HepG2 (cell line): ENCODE measurements at regions not wholly inside any gene's neighbourhood (a gene's known extent, or its start where the extent isn't known, plus 50 kb on each side); places are given as distances from the start of the nearest gene placed in this dataset.
"Not testable (repeated sequence)": the region's sequence is repeated elsewhere in the genome, so short reads cannot be mapped to it uniquely, and the experiment has no call there.

ENCODE experiments used
- BRCA1 ChIP-seq: sonication (generic); formaldehyde crosslinking; IDR thresholded peaks from 2 replicates; pipeline ENCODE4 v1.4.0; 2020; ENCODE audit warnings: missing genetic modification reagents
- EP300 ChIP-seq, 3 experiments: sonication (generic) in 1 of 3; formaldehyde crosslinking in 1 of 3; IDR thresholded peaks; 2 replicates each; pipeline versions ENCODE4 v1.5.1 to v1.6.1; 2011 to 2020; ENCODE audit warnings: low read depth in 2 of 3, low read length in 2 of 3, borderline replicate concordance in 1 of 3, improper control_type of control experiment in 1 of 3, mild to moderate bottlenecking in 1 of 3, missing genetic modification reagents in 1 of 3, moderate library complexity in 1 of 3
- IRF2 ChIP-seq: IDR thresholded peaks from 2 replicates; pipeline ENCODE4 v1.6.1; 2018; ENCODE audit warnings: missing genetic modification reagents, missing compliant biosample characterization
- POLR2AphosphoS5 ChIP-seq: IDR thresholded peaks from 2 replicates; pipeline ENCODE4 v1.6.1; 2012; ENCODE audit warnings: low read depth, low read length
- SMARCE1 ChIP-seq: fragments of 450-650 bp; IDR thresholded peaks from 2 replicates; pipeline ENCODE4 v1.6.1; 2017; ENCODE audit warnings: borderline replicate concordance
- SP1 ChIP-seq, 2 experiments: fragments of 450-650 bp in 1 of 2; sonication (generic) in 1 of 2; formaldehyde crosslinking in 1 of 2; IDR thresholded peaks; 2 replicates each; pipeline versions ENCODE4 v1.4.0 to v1.6.1; 2016 to 2020; ENCODE audit warnings: missing genetic modification reagents in 1 of 2
- TAF15 ChIP-seq: fragments of 200-400 bp; formaldehyde crosslinking; IDR thresholded peaks from one replicate; pipeline ENCODE4 v1.6.1; 2018; ENCODE audit warnings: mild to moderate bottlenecking, low read depth, low read length; ENCODE audit not compliant: poor library complexity, severe bottlenecking
- U2AF1 ChIP-seq: fragments of 200-400 bp; formaldehyde crosslinking; optimal IDR thresholded peaks from 2 replicates; pipeline ENCODE3; 2017; ENCODE audit warnings: mild to moderate bottlenecking, low read depth, low read length
- ZNF12 ChIP-seq: sonication (generic); formaldehyde crosslinking; IDR thresholded peaks from 2 replicates; pipeline ENCODE4 v1.5.0; 2020; ENCODE audit warnings: missing genetic modification reagents
- ZNF605 ChIP-seq: sonication (generic); formaldehyde crosslinking; IDR thresholded peaks from 2 replicates; pipeline ENCODE4 v1.8.0; 2022; ENCODE audit warnings: mild to moderate bottlenecking, missing genetic modification reagents
- TF ChIP-seq, protein P1 (sequence below): sonication (generic); formaldehyde crosslinking; IDR thresholded peaks from 2 replicates; pipeline ENCODE4 v1.9.0; 2021; ENCODE audit warnings: mild to moderate bottlenecking, missing genetic modification reagents
- TF ChIP-seq, protein P2 (sequence below): sonication (generic); formaldehyde crosslinking; IDR thresholded peaks from 2 replicates; pipeline ENCODE4 v1.5.0; 2020; ENCODE audit warnings: mild to moderate bottlenecking, missing genetic modification reagents, moderate library complexity

DNA sequence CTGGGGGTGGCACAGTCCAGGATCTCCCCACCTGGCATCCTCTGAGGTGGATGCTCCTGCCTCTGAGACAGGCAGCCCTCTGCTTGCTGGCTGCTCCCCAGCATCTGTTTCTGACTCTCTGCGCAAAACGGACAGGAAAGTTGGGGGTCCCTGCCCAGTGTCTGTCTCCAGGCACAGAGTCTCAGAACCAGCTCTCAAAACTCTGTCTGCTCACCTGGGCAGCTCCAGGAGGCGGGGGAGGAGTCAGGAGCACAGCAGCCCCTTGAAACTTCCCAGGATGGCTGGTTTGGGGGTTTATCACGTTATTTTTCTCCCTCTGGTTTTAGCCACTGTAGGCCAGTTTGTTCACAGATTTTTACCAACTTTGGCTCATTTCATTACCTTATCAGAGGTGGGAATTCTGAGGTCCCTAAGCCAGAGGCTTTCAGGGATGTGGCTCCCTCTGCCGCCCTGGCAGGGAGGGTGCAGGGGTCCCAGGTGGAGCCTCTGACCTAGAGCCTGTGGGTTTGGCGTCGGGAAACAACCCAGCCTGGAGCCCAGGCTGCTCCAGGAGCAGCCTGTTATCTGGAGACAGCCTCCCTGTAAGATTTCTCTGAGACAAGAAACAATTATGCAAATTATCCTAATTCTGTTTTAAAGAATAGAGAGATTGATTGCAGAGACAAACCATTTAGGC is 334.1 kb downstream of the CACNA1B start:
- TF ChIP-seq U2AF1; ZNF605 (CRISPR knock-in tag); BRCA1 (CRISPR knock-in tag); IRF2 (CRISPR knock-in tag); TAF15; SMARCE1; POLR2AphosphoS5; SP1 (IDR thresholded peaks at IDR 0.05); SP1 (CRISPR knock-in tag; IDR thresholded peaks at IDR 0.05); EP300 (IDR thresholded peaks at IDR 0.05; ENCODE audit: low read depth in 2 of 2, low read length in 2 of 2); EP300 (CRISPR knock-in tag; IDR thresholded peaks at IDR 0.05; ENCODE audit: borderline replicate concordance); ZNF12: not testable (repeated sequence)
- TF ChIP-seq, protein P1, sequence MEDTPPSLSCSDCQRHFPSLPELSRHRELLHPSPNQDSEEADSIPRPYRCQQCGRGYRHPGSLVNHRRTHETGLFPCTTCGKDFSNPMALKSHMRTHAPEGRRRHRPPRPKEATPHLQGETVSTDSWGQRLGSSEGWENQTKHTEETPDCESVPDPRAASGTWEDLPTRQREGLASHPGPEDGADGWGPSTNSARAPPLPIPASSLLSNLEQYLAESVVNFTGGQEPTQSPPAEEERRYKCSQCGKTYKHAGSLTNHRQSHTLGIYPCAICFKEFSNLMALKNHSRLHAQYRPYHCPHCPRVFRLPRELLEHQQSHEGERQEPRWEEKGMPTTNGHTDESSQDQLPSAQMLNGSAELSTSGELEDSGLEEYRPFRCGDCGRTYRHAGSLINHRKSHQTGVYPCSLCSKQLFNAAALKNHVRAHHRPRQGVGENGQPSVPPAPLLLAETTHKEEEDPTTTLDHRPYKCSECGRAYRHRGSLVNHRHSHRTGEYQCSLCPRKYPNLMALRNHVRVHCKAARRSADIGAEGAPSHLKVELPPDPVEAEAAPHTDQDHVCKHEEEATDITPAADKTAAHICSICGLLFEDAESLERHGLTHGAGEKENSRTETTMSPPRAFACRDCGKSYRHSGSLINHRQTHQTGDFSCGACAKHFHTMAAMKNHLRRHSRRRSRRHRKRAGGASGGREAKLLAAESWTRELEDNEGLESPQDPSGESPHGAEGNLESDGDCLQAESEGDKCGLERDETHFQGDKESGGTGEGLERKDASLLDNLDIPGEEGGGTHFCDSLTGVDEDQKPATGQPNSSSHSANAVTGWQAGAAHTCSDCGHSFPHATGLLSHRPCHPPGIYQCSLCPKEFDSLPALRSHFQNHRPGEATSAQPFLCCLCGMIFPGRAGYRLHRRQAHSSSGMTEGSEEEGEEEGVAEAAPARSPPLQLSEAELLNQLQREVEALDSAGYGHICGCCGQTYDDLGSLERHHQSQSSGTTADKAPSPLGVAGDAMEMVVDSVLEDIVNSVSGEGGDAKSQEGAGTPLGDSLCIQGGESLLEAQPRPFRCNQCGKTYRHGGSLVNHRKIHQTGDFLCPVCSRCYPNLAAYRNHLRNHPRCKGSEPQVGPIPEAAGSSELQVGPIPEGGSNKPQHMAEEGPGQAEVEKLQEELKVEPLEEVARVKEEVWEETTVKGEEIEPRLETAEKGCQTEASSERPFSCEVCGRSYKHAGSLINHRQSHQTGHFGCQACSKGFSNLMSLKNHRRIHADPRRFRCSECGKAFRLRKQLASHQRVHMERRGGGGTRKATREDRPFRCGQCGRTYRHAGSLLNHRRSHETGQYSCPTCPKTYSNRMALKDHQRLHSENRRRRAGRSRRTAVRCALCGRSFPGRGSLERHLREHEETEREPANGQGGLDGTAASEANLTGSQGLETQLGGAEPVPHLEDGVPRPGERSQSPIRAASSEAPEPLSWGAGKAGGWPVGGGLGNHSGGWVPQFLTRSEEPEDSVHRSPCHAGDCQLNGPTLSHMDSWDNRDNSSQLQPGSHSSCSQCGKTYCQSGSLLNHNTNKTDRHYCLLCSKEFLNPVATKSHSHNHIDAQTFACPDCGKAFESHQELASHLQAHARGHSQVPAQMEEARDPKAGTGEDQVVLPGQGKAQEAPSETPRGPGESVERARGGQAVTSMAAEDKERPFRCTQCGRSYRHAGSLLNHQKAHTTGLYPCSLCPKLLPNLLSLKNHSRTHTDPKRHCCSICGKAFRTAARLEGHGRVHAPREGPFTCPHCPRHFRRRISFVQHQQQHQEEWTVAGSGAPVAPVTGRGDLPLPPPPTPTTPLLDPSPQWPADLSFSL (CRISPR knock-in tag), result not testable (repeated sequence)
- TF ChIP-seq, protein P2, sequence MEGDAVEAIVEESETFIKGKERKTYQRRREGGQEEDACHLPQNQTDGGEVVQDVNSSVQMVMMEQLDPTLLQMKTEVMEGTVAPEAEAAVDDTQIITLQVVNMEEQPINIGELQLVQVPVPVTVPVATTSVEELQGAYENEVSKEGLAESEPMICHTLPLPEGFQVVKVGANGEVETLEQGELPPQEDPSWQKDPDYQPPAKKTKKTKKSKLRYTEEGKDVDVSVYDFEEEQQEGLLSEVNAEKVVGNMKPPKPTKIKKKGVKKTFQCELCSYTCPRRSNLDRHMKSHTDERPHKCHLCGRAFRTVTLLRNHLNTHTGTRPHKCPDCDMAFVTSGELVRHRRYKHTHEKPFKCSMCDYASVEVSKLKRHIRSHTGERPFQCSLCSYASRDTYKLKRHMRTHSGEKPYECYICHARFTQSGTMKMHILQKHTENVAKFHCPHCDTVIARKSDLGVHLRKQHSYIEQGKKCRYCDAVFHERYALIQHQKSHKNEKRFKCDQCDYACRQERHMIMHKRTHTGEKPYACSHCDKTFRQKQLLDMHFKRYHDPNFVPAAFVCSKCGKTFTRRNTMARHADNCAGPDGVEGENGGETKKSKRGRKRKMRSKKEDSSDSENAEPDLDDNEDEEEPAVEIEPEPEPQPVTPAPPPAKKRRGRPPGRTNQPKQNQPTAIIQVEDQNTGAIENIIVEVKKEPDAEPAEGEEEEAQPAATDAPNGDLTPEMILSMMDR (CRISPR knock-in tag), result peak; percentile 64
